Upper lobe of right lung (tissue), 1 donor: ENCODE measurements at regions not wholly inside any gene's neighbourhood (a gene's known extent, or its start where the extent isn't known, plus 50 kb on each side); places are given as distances from the start of the nearest gene placed in this dataset.

Source experiments
- ATAC-seq: fragments of 200-7000 bp; cut with Tn5 transposase; one replicate; pipeline ENCODE4 v1.9.1; 2020; ENCODE audit warnings: mild to moderate bottlenecking, moderate library complexity
- DNase-seq: peaks from one replicate; pipeline ENCODE4 v3.0.0-alpha.2; 2020
- H3K27ac ChIP-seq: fragments of 200-600 bp; one replicate; pipeline ENCODE4 v1.8.0; 2022
- H3K27me3 ChIP-seq: fragments of 200-600 bp; one replicate; pipeline ENCODE4 v1.8.0; 2022; ENCODE audit warnings: mild to moderate bottlenecking
- H3K36me3 ChIP-seq: fragments of 200-600 bp; one replicate; pipeline ENCODE4 v1.8.0; 2022
- H3K4me1 ChIP-seq: fragments of 200-600 bp; one replicate; pipeline ENCODE4 v1.8.0; 2022
- H3K4me3 ChIP-seq: fragments of 200-600 bp; one replicate; pipeline ENCODE4 v1.8.0; 2022; ENCODE audit warnings: mild to moderate bottlenecking
- H3K9me3 ChIP-seq: fragments of 200-600 bp; one replicate; pipeline ENCODE4 v1.8.0; 2022
- CTCF ChIP-seq: fragments of 200-600 bp; IDR thresholded peaks from one replicate; pipeline ENCODE4 v1.8.0; 2022; ENCODE audit warnings: antibody characterized with exemption
- intact Hi-C: fragments of 100-400 bp; cut with DNase I; formaldehyde crosslinking; loops from one replicate; pipeline ENCODE4 v1.11.0; 2022
- donor health status: DM: no; HTN: yes; CAD: no; lungs with severe emphysema.

GRCh38 chr1:22263359-22263758, 120.5 kb upstream of the WNT4 start:
- Histone ChIP-seq H3K36me3 (no peaks in the 10 kb centered on the region), H3K9me3 (no peaks in the 10 kb centered on the region), H3K27ac (no peak overlapping the region), H3K4me1 (peaks cover 12% of the 10 kb centered on the region), H3K4me3 (no peak overlapping the region), H3K27me3 (no peaks in the 10 kb centered on the region)
- no peak for TF ChIP-seq CTCF
- DNase-seq: no peak
- intact Hi-C loops: no loop called here
- no peak for ATAC-seq

DNA sequence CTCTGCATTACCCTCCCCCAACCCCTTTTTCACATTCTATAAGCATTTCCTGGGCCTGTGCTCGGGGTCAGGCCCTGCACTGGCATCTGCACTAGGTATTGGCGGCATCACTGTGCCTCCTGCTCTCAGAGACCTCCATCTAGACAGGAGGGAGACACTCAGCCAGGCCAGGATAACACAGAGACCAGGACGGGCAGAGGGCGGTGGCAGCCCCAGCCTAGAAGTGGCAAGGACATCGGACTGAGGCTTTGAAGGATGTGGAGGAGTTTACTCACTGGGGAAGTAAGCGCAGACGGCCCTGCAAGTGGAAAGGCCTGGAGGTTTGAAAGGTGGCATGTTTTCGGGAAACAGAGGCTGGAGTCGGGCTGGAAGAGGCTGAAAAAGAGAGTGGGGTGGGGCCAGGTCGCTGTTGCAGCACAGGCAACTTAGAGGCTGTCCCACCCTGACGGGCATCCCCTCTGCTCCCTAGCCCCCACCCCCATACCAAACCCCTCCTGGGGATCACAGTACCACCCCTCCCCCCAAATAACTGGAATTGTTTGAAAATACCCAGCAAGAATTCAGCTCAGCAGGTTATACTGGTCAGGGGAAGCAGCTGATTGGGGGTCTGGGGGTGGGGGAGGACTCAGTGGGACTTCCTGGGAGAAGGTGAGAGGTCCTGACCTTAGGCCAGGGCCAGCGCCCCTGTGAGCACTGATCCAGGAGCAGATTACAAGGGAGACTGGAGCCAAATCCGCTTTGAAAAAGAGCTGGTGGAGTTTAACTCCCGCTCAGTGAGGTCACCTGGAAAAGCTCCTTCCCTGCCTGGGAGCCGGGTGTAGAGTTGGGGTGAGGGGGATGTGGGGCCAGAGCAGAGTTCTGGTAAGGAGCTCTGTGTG, 121.8 kb upstream of the WNT4 start:
- no peak overlapping the region for H3K27ac ChIP-seq
- H3K36me3 ChIP-seq: no peaks in the 10 kb centered on the region
- no peak for ATAC-seq
- no peaks in the 10 kb centered on the region for H3K27me3 ChIP-seq
- DNase-seq: no peak
- H3K9me3 ChIP-seq: no peaks in the 10 kb centered on the region
- peaks cover 2% of the 10 kb centered on the region for H3K4me1 ChIP-seq
- intact Hi-C loops: no loop called here
- no peak for TF ChIP-seq CTCF
- H3K4me3 ChIP-seq: no peak overlapping the region

DNA sequence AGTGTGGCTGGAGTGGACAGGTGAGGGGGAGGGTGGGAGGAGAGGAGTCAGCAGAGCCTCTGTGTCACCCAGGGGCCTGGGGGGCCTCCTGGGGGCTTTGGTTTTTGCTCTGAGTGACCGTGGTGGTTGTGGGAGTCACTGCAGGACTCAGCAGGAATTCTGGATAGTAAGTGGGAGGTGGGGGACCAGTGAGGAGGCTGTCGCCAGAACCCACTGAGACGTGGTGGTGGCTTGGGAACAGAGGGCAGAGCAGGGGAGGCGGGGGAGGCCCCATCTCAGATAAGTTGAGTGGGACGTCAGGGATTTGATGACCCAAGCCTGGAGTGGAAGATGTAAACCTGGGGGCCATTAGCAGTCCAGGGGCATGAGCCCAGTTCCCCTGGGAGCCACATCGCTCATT, 123.2 kb upstream of the WNT4 start:
- intact Hi-C loops: no loop called here

GRCh38 chr1:22267413-22268175, 124.7 kb upstream of the WNT4 start:
- H3K36me3 ChIP-seq: no peaks in the 10 kb centered on the region
- TF ChIP-seq CTCF: no peak
- no peaks in the 10 kb centered on the region for H3K27me3 ChIP-seq
- H3K4me3 ChIP-seq: no peak overlapping the region
- H3K9me3 ChIP-seq: no peaks in the 10 kb centered on the region
- intact Hi-C loops: no loop called here
- H3K4me1 ChIP-seq: no peaks in the 10 kb centered on the region
- DNase-seq (no peak), ATAC-seq (no peak)
- no peak overlapping the region for H3K27ac ChIP-seq

More for the DNA sequence above, 123.2 kb upstream of the WNT4 start:
- no peak for TF ChIP-seq CTCF
- no peak for ATAC-seq
- Histone ChIP-seq H3K9me3 (no peaks in the 10 kb centered on the region), H3K27ac (no peak overlapping the region), H3K4me3 (no peak overlapping the region), H3K27me3 (no peaks in the 10 kb centered on the region), H3K4me1 (no peaks in the 10 kb centered on the region), H3K36me3 (no peaks in the 10 kb centered on the region)
- no peak for DNase-seq

GRCh38 chr1:22268327-22268726, 125.4 kb upstream of the WNT4 start:
- TF ChIP-seq CTCF: no peak
- H3K4me1 ChIP-seq: no peaks in the 10 kb centered on the region
- ATAC-seq (peak; percentile 9), DNase-seq (no peak)
- H3K4me3 ChIP-seq: no peak overlapping the region
- no peaks in the 10 kb centered on the region for H3K9me3 ChIP-seq
- H3K36me3 ChIP-seq: no peaks in the 10 kb centered on the region
- no peak overlapping the region for H3K27ac ChIP-seq
- H3K27me3 ChIP-seq: no peaks in the 10 kb centered on the region
- intact Hi-C loops: no loop called here
